ENCODE measurements at regions not wholly inside any gene's neighbourhood (a gene's known extent, or its start where the extent isn't known, plus 50 kb on each side); places are given as distances from the start of the nearest gene placed in this dataset.
"Not testable (repeated sequence)": the region's sequence is repeated elsewhere in the genome, so short reads cannot be mapped to it uniquely, and the experiment has no call there.

- TF ChIP-seq, protein P1, sequence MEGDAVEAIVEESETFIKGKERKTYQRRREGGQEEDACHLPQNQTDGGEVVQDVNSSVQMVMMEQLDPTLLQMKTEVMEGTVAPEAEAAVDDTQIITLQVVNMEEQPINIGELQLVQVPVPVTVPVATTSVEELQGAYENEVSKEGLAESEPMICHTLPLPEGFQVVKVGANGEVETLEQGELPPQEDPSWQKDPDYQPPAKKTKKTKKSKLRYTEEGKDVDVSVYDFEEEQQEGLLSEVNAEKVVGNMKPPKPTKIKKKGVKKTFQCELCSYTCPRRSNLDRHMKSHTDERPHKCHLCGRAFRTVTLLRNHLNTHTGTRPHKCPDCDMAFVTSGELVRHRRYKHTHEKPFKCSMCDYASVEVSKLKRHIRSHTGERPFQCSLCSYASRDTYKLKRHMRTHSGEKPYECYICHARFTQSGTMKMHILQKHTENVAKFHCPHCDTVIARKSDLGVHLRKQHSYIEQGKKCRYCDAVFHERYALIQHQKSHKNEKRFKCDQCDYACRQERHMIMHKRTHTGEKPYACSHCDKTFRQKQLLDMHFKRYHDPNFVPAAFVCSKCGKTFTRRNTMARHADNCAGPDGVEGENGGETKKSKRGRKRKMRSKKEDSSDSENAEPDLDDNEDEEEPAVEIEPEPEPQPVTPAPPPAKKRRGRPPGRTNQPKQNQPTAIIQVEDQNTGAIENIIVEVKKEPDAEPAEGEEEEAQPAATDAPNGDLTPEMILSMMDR (IDR thresholded peaks at IDR 0.05), result not testable (repeated sequence)
- TF ChIP-seq POLR2A (IDR thresholded peaks at IDR 0.05; ENCODE audit: low read depth), result not testable (repeated sequence)
Observed at GRCh38 chr4:168008112-168008511, 84.2 kb upstream of the ANXA10 start.
